BLaER1 (cell line): ENCODE measurements at regions not wholly inside any gene's neighbourhood (a gene's known extent, or its start where the extent isn't known, plus 50 kb on each side); places are given as distances from the start of the nearest gene placed in this dataset.

Experiments used
- H3K27ac ChIP-seq: shearing (Covaris generic); formaldehyde crosslinking; 2 replicates; pipeline ENCODE4 v1.8.1; 2022
- H3K27me3 ChIP-seq: shearing (Covaris generic); formaldehyde crosslinking; 2 replicates; pipeline ENCODE4 v1.8.1; 2022
- H3K36me3 ChIP-seq: shearing (Covaris generic); formaldehyde crosslinking; 2 replicates; pipeline ENCODE4 v1.8.1; 2022
- H3K4me1 ChIP-seq: shearing (Covaris generic); formaldehyde crosslinking; 2 replicates; pipeline ENCODE4 v1.8.1; 2022
- H3K4me2 ChIP-seq: shearing (Covaris generic); formaldehyde crosslinking; 2 replicates; pipeline ENCODE4 v1.8.1; 2022
- H3K4me3 ChIP-seq: shearing (Covaris generic); formaldehyde crosslinking; 2 replicates; pipeline ENCODE4 v1.8.1; 2022
- H3K9ac ChIP-seq: shearing (Covaris generic); formaldehyde crosslinking; 2 replicates; pipeline ENCODE4 v1.8.1; 2022
- H3K9me3 ChIP-seq: shearing (Covaris generic); formaldehyde crosslinking; 2 replicates; pipeline ENCODE4 v1.8.1; 2022
- H4K20me1 ChIP-seq: shearing (Covaris generic); formaldehyde crosslinking; 2 replicates; pipeline ENCODE4 v1.8.1; 2022
- Cebpa-rat ChIP-seq: shearing (Covaris generic); IDR thresholded peaks from 2 replicates; pipeline ENCODE4 v1.8.1; 2022

- Histone ChIP-seq H3K27ac (no peak overlapping the region), H3K9me3 (no peaks in the 10 kb centered on the region), H3K4me1 (no peaks in the 10 kb centered on the region), H4K20me1 (no peaks in the 10 kb centered on the region), H3K4me3 (no peak overlapping the region), H3K36me3 (no peaks in the 10 kb centered on the region), H3K27me3 (no peaks in the 10 kb centered on the region), H3K9ac (no peak overlapping the region), H3K4me2 (no peak overlapping the region)
- no peak for TF ChIP-seq Cebpa-rat
Observed at GRCh38 chr6:129759796-129760605, 50.0 kb upstream of the ARHGAP18 start.
